GM18511 (cell line): ENCODE measurements at regions not wholly inside any gene's neighbourhood (a gene's known extent, or its start where the extent isn't known, plus 50 kb on each side); places are given as distances from the start of the nearest gene placed in this dataset.

Experiments
- ATAC-seq: cut with Tn5 transposase; IDR thresholded peaks from one replicate; pipeline ENCODE4 v1.9.1; 2021; ENCODE audit warnings: mild to moderate bottlenecking, moderate library complexity; ENCODE audit not compliant: unreplicated experiment

- no peak for ATAC-seq
Observed at GRCh38 chr7:130959743-130960207, 225.8 kb upstream of the KLF14 start.

GRCh38 chr7:130960208-130960988, 226.4 kb upstream of the KLF14 start:
- peak; percentile 39 for ATAC-seq

GRCh38 chr7:130961128-130961601, 227.2 kb upstream of the KLF14 start:
- ATAC-seq: peak; percentile 75

GRCh38 chr7:130962109-130962508, 228.1 kb upstream of the KLF14 start:
- ATAC-seq: no peak

GRCh38 chr7:130963339-130963738, 229.3 kb upstream of the KLF14 start:
- ATAC-seq: no peak

- no peak for ATAC-seq
Observed at GRCh38 chr7:130965515-130965914, 231.5 kb upstream of the KLF14 start.

- peak; percentile 70 for ATAC-seq
Observed at GRCh38 chr7:130966246-130967009, 232.4 kb upstream of the KLF14 start.

GRCh38 chr7:130970196-130970595, 236.2 kb upstream of the KLF14 start:
- ATAC-seq: no peak

GRCh38 chr7:130970696-130971095, 236.7 kb upstream of the KLF14 start:
- ATAC-seq: no peak

GRCh38 chr7:130971297-130971696, 237.3 kb upstream of the KLF14 start:
- no peak for ATAC-seq

- no peak for ATAC-seq
Observed at GRCh38 chr7:130972201-130972600, 238.2 kb upstream of the KLF14 start.

GRCh38 chr7:130973637-130974036, 239.6 kb upstream of the KLF14 start:
- no peak for ATAC-seq

- ATAC-seq: no peak
Observed at GRCh38 chr7:130974169-130974568, 240.2 kb upstream of the KLF14 start.

- ATAC-seq: no peak
Observed at GRCh38 chr7:130974794-130975193, 240.8 kb upstream of the KLF14 start.

- no peak for ATAC-seq
Observed at GRCh38 chr7:130975731-130976130, 241.7 kb upstream of the KLF14 start.

GRCh38 chr7:130982160-130982638, 248.2 kb upstream of the KLF14 start:
- peak; percentile 67 for ATAC-seq

GRCh38 chr7:130982651-130983050, 248.6 kb upstream of the KLF14 start:
- ATAC-seq: no peak

GRCh38 chr7:130985361-130985760, 251.4 kb upstream of the KLF14 start:
- ATAC-seq: no peak

- ATAC-seq: no peak
Observed at GRCh38 chr7:130986261-130986690, 252.3 kb upstream of the KLF14 start.

- no peak for ATAC-seq
Observed at GRCh38 chr7:130987092-130987491, 253.1 kb upstream of the KLF14 start.

GRCh38 chr7:130988443-130988842, 254.4 kb upstream of the KLF14 start:
- no peak for ATAC-seq
